ENCODE measurements at regions not wholly inside any gene's neighbourhood (a gene's known extent, or its start where the extent isn't known, plus 50 kb on each side); places are given as distances from the start of the nearest gene placed in this dataset.

GRCh38 chr1:118271883-118272282 lies 86.9 kb upstream of the SPAG17 start:
- Histone ChIP-seq H3K27me3 (ENCODE audit: insufficient read depth) (no peaks in the 10 kb centered on the region), H4K20me1 (ENCODE audit: insufficient read depth) (no peaks in the 10 kb centered on the region), H3K9ac (no peak overlapping the region), H3K9me2 (no peaks in the 10 kb centered on the region), H3K79me2 (ENCODE audit: insufficient read depth) (no peaks in the 10 kb centered on the region), H3K36me3 (replicated peaks in 1 of 2; ENCODE audit: control insufficient read depth in 1 of 2, insufficient read depth in 2 of 2, low read length in 1 of 2) (no peaks in the 10 kb centered on the region), H3K4me3 (ENCODE audit: low read depth in 2 of 2, low read length in 1 of 2) (no peak overlapping the region), H3K4me1 (ENCODE audit: control insufficient read depth in 1 of 2, insufficient read depth in 2 of 2, low read depth in 1 of 2, low read length in 1 of 2) (no peaks in the 10 kb centered on the region), H3F3A (replicated peaks; ENCODE audit: insufficient read depth) (no peaks in the 10 kb centered on the region), H3K27ac (ENCODE audit: low read depth in 2 of 2, low read length in 1 of 2) (no peak overlapping the region), H3K4me2 (no peak overlapping the region), H2AFZ (ENCODE audit: low read depth) (no peak overlapping the region), H3K9me3 (no peaks in the 10 kb centered on the region)
- CTCF ChIA-PET: no interaction called here
- TF ChIP-seq USF1 (IDR thresholded peaks at IDR 0.05; ENCODE audit: borderline replicate concordance, low read depth): no peak
- no peak for TF ChIP-seq CTCF (IDR thresholded peaks at IDR 0.05)
- no peak for TF ChIP-seq TEAD4 (IDR thresholded peaks at IDR 0.05; ENCODE audit: borderline replicate concordance, insufficient read depth)
- no peak for TF ChIP-seq POLR2AphosphoS5 (IDR thresholded peaks at IDR 0.05; ENCODE audit: low read depth, low read length)
- no peak for TF ChIP-seq FOSL2 (IDR thresholded peaks at IDR 0.05; ENCODE audit: borderline replicate concordance, low read depth)
- no peak for TF ChIP-seq REST (IDR thresholded peaks at IDR 0.05; ENCODE audit: low read depth, low read length)
- no peak for TF ChIP-seq USF2 (IDR thresholded peaks at IDR 0.05; ENCODE audit: borderline replicate concordance, low read depth, low read length)
- TF ChIP-seq FOXJ3 (CRISPR knock-in tag; IDR thresholded peaks at IDR 0.05): no peak
- TF ChIP-seq TCF12 (IDR thresholded peaks at IDR 0.05): no peak
- TF ChIP-seq NRF1 (IDR thresholded peaks at IDR 0.05; ENCODE audit: low read depth, low read length): no peak
- TF ChIP-seq SMC3 (IDR thresholded peaks at IDR 0.05; ENCODE audit: low read depth, low read length): no peak
- no peak for TF ChIP-seq PBX3 (IDR thresholded peaks at IDR 0.05)
- no peak for TF ChIP-seq RFX5 (IDR thresholded peaks at IDR 0.05; ENCODE audit: low read length)
- no peak for TF ChIP-seq MEF2A (IDR thresholded peaks at IDR 0.05; ENCODE audit: borderline replicate concordance, low read depth)
- TF ChIP-seq RCOR1 (IDR thresholded peaks at IDR 0.05; ENCODE audit: low read length): no peak
- no peak for TF ChIP-seq SIN3A (IDR thresholded peaks at IDR 0.05; ENCODE audit: borderline replicate concordance, low read depth, low read length)
- WGBS (ENCODE audit: low lambda C conversion rate): 2% methylated on average over 3 of the region's 3 CpGs
- no peak for DNase-seq
- POLR2A ChIA-PET: no interaction called here

Measured in SK-N-SH (cell line).